ENCODE measurements at regions not wholly inside any gene's neighbourhood (a gene's known extent, or its start where the extent isn't known, plus 50 kb on each side); places are given as distances from the start of the nearest gene placed in this dataset.

DNA sequence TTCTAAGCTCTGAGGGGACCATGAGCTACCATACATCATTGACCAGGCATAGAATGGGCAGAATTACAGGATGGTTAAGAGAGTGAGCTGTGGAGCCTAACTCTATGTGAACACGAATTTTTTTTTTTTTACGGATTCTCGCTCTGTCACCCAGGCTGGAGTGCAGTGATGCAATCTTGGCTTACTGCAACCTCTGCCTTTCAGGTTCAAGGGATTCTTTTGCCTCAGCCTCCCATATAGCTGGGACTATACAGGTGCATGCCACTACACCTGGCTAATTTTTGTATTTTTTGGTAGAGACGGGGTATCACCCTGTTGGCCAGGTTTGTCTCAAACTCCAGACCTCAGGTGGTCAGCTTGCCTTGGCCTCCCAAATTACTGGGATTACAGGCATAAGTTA is 72.8 kb upstream of the PCAT7 start:
- TF ChIP-seq POLR2AphosphoS5 (IDR thresholded peaks at IDR 0.05) (no peak), CTCF (IDR thresholded peaks at IDR 0.05) (no peak), POLR2A (IDR thresholded peaks at IDR 0.05) (no peak)
